ENCODE measurements at regions not wholly inside any gene's neighbourhood (a gene's known extent, or its start where the extent isn't known, plus 50 kb on each side); places are given as distances from the start of the nearest gene placed in this dataset.
A peak's percentile ranks its signal among the peaks of the same experiment; 100 is the strongest.

- TF ChIP-seq, protein P1, sequence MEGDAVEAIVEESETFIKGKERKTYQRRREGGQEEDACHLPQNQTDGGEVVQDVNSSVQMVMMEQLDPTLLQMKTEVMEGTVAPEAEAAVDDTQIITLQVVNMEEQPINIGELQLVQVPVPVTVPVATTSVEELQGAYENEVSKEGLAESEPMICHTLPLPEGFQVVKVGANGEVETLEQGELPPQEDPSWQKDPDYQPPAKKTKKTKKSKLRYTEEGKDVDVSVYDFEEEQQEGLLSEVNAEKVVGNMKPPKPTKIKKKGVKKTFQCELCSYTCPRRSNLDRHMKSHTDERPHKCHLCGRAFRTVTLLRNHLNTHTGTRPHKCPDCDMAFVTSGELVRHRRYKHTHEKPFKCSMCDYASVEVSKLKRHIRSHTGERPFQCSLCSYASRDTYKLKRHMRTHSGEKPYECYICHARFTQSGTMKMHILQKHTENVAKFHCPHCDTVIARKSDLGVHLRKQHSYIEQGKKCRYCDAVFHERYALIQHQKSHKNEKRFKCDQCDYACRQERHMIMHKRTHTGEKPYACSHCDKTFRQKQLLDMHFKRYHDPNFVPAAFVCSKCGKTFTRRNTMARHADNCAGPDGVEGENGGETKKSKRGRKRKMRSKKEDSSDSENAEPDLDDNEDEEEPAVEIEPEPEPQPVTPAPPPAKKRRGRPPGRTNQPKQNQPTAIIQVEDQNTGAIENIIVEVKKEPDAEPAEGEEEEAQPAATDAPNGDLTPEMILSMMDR (IDR thresholded peaks at IDR 0.05), result no peak
- TF ChIP-seq POLR2AphosphoS5 (IDR thresholded peaks at IDR 0.05) (peak in 1 of 4 donors; percentile 49), POLR2A (IDR thresholded peaks at IDR 0.05) (no peak)
These were observed 409.4 kb downstream of the PDCD6IP start for GRCh38 chr3:34207806-34208205.

Measured in sigmoid colon (tissue), 4 donors.